ENCODE measurements at regions not wholly inside any gene's neighbourhood (a gene's known extent, or its start where the extent isn't known, plus 50 kb on each side); places are given as distances from the start of the nearest gene placed in this dataset.

DNA sequence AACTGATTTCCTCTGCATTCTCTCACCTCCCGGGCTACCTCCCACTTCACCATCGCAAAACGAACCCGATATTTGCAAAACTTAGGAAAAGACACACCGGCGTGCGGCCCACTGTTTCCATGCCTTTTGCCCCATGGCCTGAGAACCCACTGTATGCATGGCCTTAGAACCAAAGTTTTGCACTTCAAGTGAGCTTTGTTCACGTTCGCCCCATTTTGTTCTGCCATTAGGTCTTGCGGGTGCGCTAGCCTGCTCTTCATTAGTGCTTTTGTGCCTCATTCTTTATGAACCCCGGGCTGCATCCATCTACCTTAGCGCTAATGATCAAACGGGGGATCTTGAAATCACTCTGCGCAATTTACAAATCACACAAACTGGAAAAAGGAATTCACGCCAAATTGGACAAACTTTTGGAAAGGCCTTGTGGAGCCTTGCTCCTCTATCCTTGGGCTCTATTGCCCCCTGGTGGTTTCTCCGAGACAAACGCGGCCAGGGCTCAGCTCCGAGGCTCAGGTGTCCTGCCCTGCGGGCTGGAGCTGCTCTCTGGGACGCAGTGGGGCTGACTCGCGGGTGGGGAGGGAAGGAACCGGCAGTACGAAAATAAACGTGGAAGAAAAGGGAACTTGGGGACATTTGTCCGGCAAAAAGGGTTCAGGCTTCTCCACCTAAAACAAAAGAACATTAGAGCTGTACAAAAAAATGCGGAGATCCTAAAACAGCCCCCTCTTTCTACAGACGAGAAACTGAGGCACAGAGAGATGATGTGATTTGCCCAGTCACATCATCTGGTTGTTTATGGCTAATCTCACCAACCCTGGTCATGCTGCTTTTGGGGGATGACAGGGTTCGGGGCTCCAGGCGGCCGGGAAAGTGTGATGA is 300.4 kb upstream of the NFE2L3 start:
- TF ChIP-seq, protein P1, sequence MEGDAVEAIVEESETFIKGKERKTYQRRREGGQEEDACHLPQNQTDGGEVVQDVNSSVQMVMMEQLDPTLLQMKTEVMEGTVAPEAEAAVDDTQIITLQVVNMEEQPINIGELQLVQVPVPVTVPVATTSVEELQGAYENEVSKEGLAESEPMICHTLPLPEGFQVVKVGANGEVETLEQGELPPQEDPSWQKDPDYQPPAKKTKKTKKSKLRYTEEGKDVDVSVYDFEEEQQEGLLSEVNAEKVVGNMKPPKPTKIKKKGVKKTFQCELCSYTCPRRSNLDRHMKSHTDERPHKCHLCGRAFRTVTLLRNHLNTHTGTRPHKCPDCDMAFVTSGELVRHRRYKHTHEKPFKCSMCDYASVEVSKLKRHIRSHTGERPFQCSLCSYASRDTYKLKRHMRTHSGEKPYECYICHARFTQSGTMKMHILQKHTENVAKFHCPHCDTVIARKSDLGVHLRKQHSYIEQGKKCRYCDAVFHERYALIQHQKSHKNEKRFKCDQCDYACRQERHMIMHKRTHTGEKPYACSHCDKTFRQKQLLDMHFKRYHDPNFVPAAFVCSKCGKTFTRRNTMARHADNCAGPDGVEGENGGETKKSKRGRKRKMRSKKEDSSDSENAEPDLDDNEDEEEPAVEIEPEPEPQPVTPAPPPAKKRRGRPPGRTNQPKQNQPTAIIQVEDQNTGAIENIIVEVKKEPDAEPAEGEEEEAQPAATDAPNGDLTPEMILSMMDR (IDR thresholded peaks at IDR 0.05; ENCODE audit: borderline replicate concordance, extremely low read depth, low read length, poor library complexity, severe bottlenecking) = peak; percentile 78
- TF ChIP-seq EZH2 (IDR thresholded peaks at IDR 0.05; ENCODE audit: borderline replicate concordance, low read depth, low read length, severe bottlenecking) = no peak
